Cardiac fibroblast (primary cell): ENCODE measurements at regions not wholly inside any gene's neighbourhood (a gene's known extent, or its start where the extent isn't known, plus 50 kb on each side); places are given as distances from the start of the nearest gene placed in this dataset.
A peak's percentile ranks its signal among the peaks of the same experiment; 100 is the strongest.
"Not testable (repeated sequence)": the region's sequence is repeated elsewhere in the genome, so short reads cannot be mapped to it uniquely, and the experiment has no call there.

Experiments used
- DNase-seq, 2 donors: peaks; one replicate each; pipeline versions ENCODE4 v3.0.0 to v3.0.0-alpha.2; 2010; ENCODE audit warnings: low read depth in 2 of 2
- H3K4me3 ChIP-seq, 2 donors: replicated peaks in 1 of 2; 1 replicate in 1 of 2; 2 replicates in 1 of 2; pipeline ENCODE4 v1.5.1; 2011; ENCODE audit warnings: low read depth in 2 of 2, low read length in 2 of 2, mild to moderate bottlenecking in 2 of 2, moderate library complexity in 1 of 2

DNA sequence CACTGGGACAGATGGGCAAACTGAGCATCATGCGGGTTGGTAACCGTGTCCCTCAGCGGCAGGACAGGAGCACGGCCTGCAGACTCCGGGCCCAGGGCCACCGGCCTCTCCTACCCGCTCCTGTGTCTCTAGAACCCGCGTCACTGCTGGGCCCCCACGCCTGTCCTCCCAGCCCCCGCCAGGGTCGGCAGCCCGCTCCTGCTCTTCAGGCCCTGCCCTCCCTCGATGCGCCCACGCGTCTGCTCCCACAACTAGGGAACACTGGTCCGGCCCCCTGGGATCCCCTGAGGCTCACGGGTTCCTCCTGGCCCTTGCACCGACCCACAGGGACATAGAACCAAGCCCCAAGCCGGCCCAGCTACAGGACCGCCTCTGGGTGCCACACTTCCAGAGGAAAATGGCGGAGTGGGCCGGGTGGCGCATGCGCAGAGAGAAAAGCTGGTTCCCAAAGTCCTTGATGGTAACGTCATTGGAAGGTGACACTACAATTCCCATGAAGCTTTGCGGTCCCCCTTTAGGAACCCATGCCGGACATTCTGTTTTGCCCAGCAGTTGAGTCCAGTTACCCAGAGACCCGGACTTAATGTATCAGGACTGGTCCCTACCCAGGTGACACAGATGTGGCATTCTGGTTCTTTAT, 2712.5 kb upstream of the OR11H1 start:
- peak overlapping the region in 1 of 2 donors; percentile 32 for H3K4me3 ChIP-seq

More for the DNA sequence above, 2712.5 kb upstream of the OR11H1 start:
- DNase-seq: not testable (repeated sequence)
